C1 segment of cervical spinal cord (tissue), 14 donors: ENCODE measurements at regions not wholly inside any gene's neighbourhood (a gene's known extent, or its start where the extent isn't known, plus 50 kb on each side); places are given as distances from the start of the nearest gene placed in this dataset.
A peak's percentile ranks its signal among the peaks of the same experiment; 100 is the strongest.
"Not testable (repeated sequence)": the region's sequence is repeated elsewhere in the genome, so short reads cannot be mapped to it uniquely, and the experiment has no call there.

Experiments used
- DNase-seq, 14 donors: peaks; one replicate each; lab custom pipeline; 2025; lab: John Stamatoyannopoulos, UW

DNA sequence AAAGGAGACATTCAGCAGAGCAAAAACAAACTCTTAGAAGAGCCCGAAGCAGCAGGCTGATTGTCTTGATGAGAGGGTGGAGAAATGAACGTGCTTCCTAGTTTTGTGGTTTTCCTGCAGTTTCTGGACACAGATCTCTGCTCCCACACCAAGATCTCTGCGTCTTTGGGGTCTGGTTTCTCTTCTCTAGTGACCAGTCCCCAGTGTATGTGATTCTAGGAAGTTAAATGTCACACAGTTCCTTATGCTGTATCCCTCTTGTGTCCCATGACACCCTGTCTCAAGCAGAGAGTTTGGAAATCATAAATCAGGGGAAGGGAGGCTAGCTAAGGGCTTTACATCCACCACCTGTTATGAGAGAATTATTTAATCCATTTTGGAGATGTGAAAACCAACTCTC, 55.4 kb upstream of the KLF14 start:
- no peak for DNase-seq

DNA sequence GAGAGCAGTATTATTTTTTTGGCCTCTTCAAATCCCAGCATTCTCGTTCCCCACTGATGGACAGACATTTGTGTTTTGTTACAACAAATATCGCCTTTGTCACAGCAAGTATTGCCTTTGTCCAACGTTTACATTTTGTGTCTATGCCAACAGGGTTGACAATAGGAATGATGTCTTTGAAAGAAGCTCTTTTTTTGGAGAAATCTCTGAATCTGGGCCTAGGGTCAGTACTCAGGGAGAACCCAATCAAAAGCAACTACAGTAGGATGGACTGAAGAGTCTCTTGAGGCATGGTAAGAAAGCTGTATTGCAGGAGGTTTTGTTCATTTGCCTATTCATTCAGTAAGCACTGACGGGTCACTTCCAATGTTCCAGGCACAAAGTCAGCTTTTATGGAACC, 57.7 kb upstream of the KLF14 start:
- DNase-seq, result peak in 2 of 14 donors; percentile 2 to 22

GRCh38 chr7:130793855-130794618, 60.0 kb upstream of the KLF14 start:
- peak in 1 of 14 donors; percentile 3 for DNase-seq

DNA sequence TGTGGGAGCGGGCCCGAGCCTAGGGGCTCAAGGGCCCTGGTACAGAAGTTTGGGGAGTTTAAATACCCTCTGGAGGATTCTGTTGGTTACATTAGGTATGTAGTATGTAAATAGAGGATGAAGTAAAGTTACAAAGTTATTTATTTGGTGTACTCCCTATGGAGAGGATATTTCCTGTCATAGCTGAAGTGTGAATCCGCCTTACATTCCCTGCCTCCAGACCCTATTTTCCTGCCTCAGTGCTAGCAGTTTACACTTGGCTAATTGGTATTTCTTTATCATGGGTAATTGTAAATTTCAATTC, 60.6 kb upstream of the KLF14 start:
- DNase-seq, result no peak

DNA sequence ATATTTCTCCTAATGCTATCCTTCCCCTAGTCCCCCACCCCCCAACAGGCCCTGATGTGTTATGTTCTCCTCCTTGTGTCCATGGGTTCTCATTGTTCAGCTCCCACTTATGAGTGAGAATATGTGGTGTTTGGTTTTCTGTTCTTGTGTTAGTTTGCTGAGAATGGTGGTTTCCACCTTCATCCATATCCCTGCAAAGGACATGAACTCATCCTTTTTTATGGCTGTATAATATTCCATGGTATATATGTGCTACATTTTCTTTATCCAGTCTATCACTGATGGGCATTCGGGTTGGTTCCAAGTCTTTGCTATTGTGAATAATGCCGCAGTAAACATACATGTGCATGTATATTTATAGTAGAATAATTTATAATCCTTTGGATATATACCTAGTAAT, 62.4 kb upstream of the KLF14 start:
- not testable (repeated sequence) for DNase-seq

GRCh38 chr7:130803127-130803526, 69.1 kb upstream of the KLF14 start:
- DNase-seq, result no peak

GRCh38 chr7:130804220-130804619, 70.2 kb upstream of the KLF14 start:
- DNase-seq, result no peak

GRCh38 chr7:130812819-130813218, 78.8 kb upstream of the KLF14 start:
- DNase-seq, result not testable (repeated sequence)

DNA sequence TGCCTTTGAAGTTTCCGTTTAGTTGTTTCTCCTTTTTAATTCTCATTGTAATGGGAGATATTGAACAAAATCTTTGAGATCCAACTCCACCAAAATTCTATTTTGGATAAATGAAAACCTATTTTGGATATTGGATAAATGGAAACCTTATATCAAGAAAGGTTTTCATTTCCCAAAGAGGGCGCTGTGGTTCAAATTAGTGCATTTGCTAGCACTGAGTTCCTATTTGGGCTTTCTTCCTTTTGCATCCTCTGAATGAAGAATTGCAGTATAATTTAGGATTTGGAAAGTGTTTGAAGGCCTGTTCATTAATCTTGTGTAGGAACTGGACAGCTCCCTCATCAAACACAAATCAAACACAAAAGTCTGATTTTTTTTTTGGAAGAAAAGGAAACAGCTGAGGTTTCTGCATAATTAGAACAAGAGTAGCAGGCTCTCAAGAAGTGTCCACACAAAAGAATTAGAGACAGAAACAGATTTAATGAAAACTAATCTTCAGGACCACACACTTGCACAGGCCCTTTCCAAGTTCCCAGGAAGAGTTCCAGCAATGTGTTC, 80.8 kb upstream of the KLF14 start:
- DNase-seq, result no peak

- no peak for DNase-seq
These were observed 84.0 kb upstream of the KLF14 start for GRCh38 chr7:130818056-130818455.

GRCh38 chr7:130821864-130822263, 87.9 kb upstream of the KLF14 start:
- no peak for DNase-seq

DNA sequence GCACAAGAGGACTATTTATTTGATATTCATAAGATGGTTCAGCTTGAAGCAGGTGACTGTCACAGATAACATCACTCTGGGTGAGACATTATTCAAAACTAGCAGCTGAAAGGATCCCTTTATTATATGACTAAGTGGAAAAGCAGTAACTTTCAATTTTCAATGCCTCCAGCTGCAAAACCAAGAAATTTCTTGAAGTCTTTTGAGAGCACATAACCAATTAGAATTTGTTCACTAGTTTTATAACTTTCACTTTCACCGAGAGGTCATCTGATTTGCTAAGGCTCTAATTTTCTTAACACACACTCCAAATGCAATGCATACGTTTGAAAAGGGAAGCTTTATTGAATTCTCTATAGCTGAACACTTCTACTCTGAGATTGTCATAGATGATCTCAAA, 88.6 kb upstream of the KLF14 start:
- DNase-seq, result no peak

DNA sequence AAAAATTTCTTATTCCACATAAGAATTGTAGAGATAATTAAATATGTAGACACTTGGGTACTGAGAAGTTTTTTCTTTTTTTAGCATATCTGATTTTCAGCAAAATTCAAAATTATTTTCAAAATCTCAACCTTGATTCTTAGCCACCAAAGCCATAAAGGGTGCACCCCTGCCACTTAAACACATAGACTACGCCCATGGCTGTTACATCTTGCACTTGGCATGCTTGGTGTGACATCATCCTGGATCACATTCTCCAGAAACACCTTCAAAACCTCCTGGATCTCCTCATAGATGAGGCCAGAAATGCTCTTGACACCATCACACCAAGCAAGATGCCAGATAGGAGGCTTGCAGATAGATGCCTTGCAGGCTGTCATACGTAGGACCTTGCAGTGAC, 89.1 kb upstream of the KLF14 start:
- DNase-seq, result no peak

GRCh38 chr7:130825819-130826218, 91.8 kb upstream of the KLF14 start:
- DNase-seq, result no peak

DNA sequence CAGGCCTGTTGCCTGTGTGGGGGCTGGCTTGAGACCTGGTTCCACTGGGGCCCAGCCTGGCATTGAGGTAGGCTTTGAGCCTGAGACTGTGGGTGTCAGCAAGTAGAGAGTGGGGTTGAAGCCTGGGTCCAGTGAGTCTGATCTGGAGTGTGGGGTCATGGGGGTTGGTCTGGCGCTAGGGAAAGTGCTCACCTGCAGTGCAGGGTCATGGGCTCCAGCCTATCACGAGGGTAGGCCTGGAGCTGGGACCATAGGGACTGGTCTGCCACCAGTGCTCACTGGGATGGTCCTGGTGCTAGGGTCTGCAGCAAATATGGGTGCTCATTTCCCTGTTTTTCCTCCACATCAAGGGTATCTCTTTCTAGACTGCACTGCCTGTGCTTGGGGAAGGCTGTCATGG, 95.4 kb upstream of the KLF14 start:
- DNase-seq, result no peak

GRCh38 chr7:130831322-130831721, 97.3 kb upstream of the KLF14 start:
- no peak for DNase-seq

GRCh38 chr7:130831817-130832481, 97.9 kb upstream of the KLF14 start:
- DNase-seq, result peak in 2 of 14 donors; percentile 2 to 5

GRCh38 chr7:130838738-130839137, 104.7 kb upstream of the KLF14 start:
- DNase-seq, result no peak

DNA sequence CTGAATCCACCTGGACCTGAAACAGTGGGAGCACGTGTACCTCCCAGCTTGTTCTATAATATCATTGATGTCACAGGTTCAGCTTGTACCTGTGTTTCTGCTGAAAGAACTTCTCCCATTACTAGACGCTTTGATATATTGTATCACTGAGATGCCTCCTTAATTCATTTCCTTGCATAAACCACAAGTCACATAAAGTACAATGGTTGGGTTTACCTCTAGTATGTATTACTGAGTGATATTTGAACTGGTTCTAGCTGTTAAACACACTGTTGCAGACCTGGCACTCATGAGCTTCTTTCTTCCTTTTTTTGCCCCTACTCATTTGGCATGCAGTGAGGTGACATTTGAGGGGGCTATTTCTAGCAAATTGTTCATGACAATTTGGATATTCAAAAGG, 106.6 kb upstream of the KLF14 start:
- no peak for DNase-seq

- DNase-seq, result no peak
These were observed 107.4 kb upstream of the KLF14 start for GRCh38 chr7:130841416-130841815.

- DNase-seq, result no peak
These were observed 109.7 kb upstream of the KLF14 start for GRCh38 chr7:130843703-130844102.

DNA sequence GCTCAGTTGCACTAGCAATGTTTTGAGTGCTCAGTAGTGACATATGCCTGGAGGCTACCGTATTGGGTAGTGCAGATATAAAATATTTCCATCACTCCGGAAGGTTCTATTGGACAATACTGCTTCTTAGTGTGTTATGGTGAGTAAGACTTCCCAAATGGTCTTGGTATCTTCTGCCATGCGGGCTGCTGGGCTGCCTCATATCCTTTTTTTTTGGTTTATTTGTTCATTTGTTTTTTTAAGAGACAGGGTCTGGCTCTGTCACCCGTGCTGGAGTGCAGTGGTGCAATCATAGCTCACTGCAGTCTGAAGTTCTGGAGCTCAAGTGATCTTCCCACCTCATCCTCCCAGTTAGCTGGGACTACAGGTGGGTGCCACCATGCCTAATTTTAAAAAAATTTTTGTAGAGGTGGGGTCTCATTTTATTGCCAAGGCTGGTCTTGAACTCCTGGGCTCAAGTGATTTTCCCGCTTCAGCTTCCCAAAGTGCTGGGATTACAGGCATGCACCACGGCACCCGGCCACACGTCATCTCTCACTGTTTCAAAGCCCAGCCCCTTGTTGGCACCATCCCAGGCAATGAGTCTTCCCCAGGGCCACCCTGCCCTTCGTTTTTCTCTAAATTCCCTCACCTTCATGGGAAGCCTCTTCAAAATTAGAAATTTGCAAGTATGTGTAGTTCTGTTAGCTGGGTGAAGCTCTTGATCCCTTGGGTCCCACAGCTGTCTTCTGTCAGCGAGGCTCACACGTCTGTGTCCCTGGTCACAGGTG, 111.0 kb upstream of the KLF14 start:
- no peak for DNase-seq
